ENCODE measurements at regions not wholly inside any gene's neighbourhood (a gene's known extent, or its start where the extent isn't known, plus 50 kb on each side); places are given as distances from the start of the nearest gene placed in this dataset.

DNA sequence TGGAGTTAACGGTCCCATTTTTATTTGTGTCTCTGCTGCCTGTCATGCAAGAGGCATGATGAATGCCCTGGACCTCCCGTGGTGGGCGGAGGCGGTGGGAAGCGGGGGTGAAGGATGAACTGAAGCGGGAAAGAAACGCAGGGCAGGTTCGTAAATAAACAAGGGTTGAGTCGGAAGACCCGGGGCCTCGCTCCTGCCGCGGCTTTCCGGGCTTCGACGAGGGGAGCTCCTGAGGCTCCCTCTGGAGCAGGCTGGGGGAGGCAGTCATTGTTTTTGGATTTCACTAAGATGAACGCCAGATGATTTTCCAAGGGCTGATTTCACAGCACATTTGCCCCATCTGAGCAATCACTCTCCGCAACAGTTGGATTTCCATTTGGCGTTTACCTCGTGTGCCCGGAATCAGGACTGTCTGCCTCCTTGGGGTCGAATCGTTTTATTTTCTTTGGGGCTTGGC, 130.2 kb downstream of the SLC38A6 start:
- TF ChIP-seq CREB1 (CRISPR knock-in tag; IDR thresholded peaks at IDR 0.05; ENCODE audit: low read depth): no peak
- TF ChIP-seq EZH2 (IDR thresholded peaks at IDR 0.05; ENCODE audit: low read depth, unreplicated experiment): no peak
- TF ChIP-seq, protein P1, sequence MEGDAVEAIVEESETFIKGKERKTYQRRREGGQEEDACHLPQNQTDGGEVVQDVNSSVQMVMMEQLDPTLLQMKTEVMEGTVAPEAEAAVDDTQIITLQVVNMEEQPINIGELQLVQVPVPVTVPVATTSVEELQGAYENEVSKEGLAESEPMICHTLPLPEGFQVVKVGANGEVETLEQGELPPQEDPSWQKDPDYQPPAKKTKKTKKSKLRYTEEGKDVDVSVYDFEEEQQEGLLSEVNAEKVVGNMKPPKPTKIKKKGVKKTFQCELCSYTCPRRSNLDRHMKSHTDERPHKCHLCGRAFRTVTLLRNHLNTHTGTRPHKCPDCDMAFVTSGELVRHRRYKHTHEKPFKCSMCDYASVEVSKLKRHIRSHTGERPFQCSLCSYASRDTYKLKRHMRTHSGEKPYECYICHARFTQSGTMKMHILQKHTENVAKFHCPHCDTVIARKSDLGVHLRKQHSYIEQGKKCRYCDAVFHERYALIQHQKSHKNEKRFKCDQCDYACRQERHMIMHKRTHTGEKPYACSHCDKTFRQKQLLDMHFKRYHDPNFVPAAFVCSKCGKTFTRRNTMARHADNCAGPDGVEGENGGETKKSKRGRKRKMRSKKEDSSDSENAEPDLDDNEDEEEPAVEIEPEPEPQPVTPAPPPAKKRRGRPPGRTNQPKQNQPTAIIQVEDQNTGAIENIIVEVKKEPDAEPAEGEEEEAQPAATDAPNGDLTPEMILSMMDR (conservative IDR thresholded peaks at IDR 0.05; ENCODE audit: low read depth in 2 of 2): no peak
- TF ChIP-seq POLR2AphosphoS5 (IDR thresholded peaks at IDR 0.05; ENCODE audit: low read depth): no peak
- TF ChIP-seq, protein P2, sequence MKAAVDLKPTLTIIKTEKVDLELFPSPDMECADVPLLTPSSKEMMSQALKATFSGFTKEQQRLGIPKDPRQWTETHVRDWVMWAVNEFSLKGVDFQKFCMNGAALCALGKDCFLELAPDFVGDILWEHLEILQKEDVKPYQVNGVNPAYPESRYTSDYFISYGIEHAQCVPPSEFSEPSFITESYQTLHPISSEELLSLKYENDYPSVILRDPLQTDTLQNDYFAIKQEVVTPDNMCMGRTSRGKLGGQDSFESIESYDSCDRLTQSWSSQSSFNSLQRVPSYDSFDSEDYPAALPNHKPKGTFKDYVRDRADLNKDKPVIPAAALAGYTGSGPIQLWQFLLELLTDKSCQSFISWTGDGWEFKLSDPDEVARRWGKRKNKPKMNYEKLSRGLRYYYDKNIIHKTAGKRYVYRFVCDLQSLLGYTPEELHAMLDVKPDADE (IDR thresholded peaks at IDR 0.05): no peak
- no peak for TF ChIP-seq EZH2phosphoT487 (IDR thresholded peaks at IDR 0.05; ENCODE audit: unreplicated experiment)
- TF ChIP-seq, protein P3, sequence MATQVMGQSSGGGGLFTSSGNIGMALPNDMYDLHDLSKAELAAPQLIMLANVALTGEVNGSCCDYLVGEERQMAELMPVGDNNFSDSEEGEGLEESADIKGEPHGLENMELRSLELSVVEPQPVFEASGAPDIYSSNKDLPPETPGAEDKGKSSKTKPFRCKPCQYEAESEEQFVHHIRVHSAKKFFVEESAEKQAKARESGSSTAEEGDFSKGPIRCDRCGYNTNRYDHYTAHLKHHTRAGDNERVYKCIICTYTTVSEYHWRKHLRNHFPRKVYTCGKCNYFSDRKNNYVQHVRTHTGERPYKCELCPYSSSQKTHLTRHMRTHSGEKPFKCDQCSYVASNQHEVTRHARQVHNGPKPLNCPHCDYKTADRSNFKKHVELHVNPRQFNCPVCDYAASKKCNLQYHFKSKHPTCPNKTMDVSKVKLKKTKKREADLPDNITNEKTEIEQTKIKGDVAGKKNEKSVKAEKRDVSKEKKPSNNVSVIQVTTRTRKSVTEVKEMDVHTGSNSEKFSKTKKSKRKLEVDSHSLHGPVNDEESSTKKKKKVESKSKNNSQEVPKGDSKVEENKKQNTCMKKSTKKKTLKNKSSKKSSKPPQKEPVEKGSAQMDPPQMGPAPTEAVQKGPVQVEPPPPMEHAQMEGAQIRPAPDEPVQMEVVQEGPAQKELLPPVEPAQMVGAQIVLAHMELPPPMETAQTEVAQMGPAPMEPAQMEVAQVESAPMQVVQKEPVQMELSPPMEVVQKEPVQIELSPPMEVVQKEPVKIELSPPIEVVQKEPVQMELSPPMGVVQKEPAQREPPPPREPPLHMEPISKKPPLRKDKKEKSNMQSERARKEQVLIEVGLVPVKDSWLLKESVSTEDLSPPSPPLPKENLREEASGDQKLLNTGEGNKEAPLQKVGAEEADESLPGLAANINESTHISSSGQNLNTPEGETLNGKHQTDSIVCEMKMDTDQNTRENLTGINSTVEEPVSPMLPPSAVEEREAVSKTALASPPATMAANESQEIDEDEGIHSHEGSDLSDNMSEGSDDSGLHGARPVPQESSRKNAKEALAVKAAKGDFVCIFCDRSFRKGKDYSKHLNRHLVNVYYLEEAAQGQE (IDR thresholded peaks at IDR 0.05; ENCODE audit: unreplicated experiment): no peak
- TF ChIP-seq ZNF331 (CRISPR knock-in tag; IDR thresholded peaks at IDR 0.05; ENCODE audit: low read depth): no peak

Measured in GM23338 (cell line).